Neuronal stem cell (in vitro differentiated cells): ENCODE measurements at regions not wholly inside any gene's neighbourhood (a gene's known extent, or its start where the extent isn't known, plus 50 kb on each side); places are given as distances from the start of the nearest gene placed in this dataset.

ENCODE experiments used
- DNase-seq: peaks from one replicate; pipeline ENCODE4 v3.0.0-alpha.2; 2013; ENCODE audit warnings: low spot score
- H2AFZ ChIP-seq: one replicate; pipeline ENCODE4 v1.6.1; 2013; ENCODE audit warnings: mild to moderate bottlenecking, low read length, inconsistent platforms
- H2AK5ac ChIP-seq: 2 replicates; pipeline ENCODE4 v1.6.1; 2013; ENCODE audit warnings: low read depth, mild to moderate bottlenecking, inconsistent platforms, low read length, moderate library complexity, mixed read lengths
- H2BK120ac ChIP-seq: 2 replicates; pipeline ENCODE4 v1.6.1; 2013; ENCODE audit warnings: low read depth, mild to moderate bottlenecking, inconsistent platforms, low read length, moderate library complexity, mixed read lengths
- H2BK12ac ChIP-seq: one replicate; pipeline ENCODE4 v1.6.1; 2013; ENCODE audit warnings: low read length, inconsistent platforms
- H2BK15ac ChIP-seq: 2 replicates; pipeline ENCODE4 v1.6.1; 2013; ENCODE audit warnings: mild to moderate bottlenecking, low read length, inconsistent platforms, mixed read lengths
- H2BK5ac ChIP-seq: one replicate; pipeline ENCODE4 v1.6.1; 2013; ENCODE audit warnings: inconsistent platforms, mild to moderate bottlenecking, low read length, moderate library complexity
- H3K14ac ChIP-seq: one replicate; pipeline ENCODE4 v1.6.1; 2013; ENCODE audit warnings: low read length, inconsistent platforms
- H3K18ac ChIP-seq: 2 replicates; pipeline ENCODE4 v1.6.1; 2013; ENCODE audit warnings: low read length, inconsistent platforms
- H3K23ac ChIP-seq: 2 replicates; pipeline ENCODE4 v1.6.1; 2013; ENCODE audit warnings: low read depth, mild to moderate bottlenecking, mixed read lengths, low read length, inconsistent platforms; ENCODE audit not compliant: poor library complexity
- H3K27ac ChIP-seq: replicated peaks from 3 replicates; pipeline ENCODE4 v1.5.1; 2013; ENCODE audit warnings: low read length, inconsistent platforms
- H3K27me3 ChIP-seq, 3 experiments: 2 replicates each; pipeline ENCODE4 v1.6.1; 2013; ENCODE audit warnings: low read length in 3 of 3, mild to moderate bottlenecking in 2 of 3, inconsistent platforms in 1 of 3, low read depth in 1 of 3, mixed read lengths in 1 of 3, moderate library complexity in 1 of 3; ENCODE audit not compliant: control insufficient read depth in 3 of 3, insufficient read depth in 3 of 3
- H3K36me3 ChIP-seq, 2 donors: replicated peaks in 1 of 2; 2 replicates each; pipeline ENCODE4 v1.6.1; 2013; ENCODE audit warnings: low read length in 2 of 2; ENCODE audit not compliant: control insufficient read depth in 2 of 2, insufficient read depth in 2 of 2
- H3K4ac ChIP-seq: 2 replicates; pipeline ENCODE4 v1.6.1; 2013; ENCODE audit warnings: inconsistent platforms, mild to moderate bottlenecking, low read length, moderate library complexity
- H3K4me1 ChIP-seq, 2 donors: 1 replicate in 1 of 2; 2 replicates in 1 of 2; pipeline ENCODE4 v1.6.1; 2013; ENCODE audit warnings: low read length in 2 of 2, low read depth in 1 of 2; ENCODE audit not compliant: control insufficient read depth in 2 of 2, insufficient read depth in 1 of 2
- H3K4me2 ChIP-seq: one replicate; pipeline ENCODE4 v1.6.1; 2013; ENCODE audit warnings: mild to moderate bottlenecking, low read length, inconsistent platforms; ENCODE audit not compliant: insufficient read depth, poor library complexity, severe bottlenecking
- H3K4me3 ChIP-seq, 2 donors: 2 replicates each; pipeline ENCODE4 v1.5.1; 2013; ENCODE audit warnings: low read length in 2 of 2, mild to moderate bottlenecking in 2 of 2, inconsistent platforms in 1 of 2, moderate library complexity in 1 of 2
- H3K79me1 ChIP-seq: one replicate; pipeline ENCODE4 v1.6.1; 2013; ENCODE audit warnings: low read depth, mild to moderate bottlenecking, inconsistent platforms, low read length, moderate library complexity
- H3K9ac ChIP-seq: one replicate; pipeline ENCODE4 v1.6.1; 2013; ENCODE audit warnings: mild to moderate bottlenecking, low read depth, low read length, inconsistent platforms; ENCODE audit not compliant: poor library complexity
- H3K9me3 ChIP-seq, 2 donors: replicated peaks in 1 of 2; 2 replicates each; pipeline versions ENCODE3 to v1.6.1; 2013; ENCODE audit warnings: low read length in 2 of 2, mild to moderate bottlenecking in 2 of 2, inconsistent platforms in 1 of 2, low read depth in 1 of 2, mixed read lengths in 1 of 2, moderate library complexity in 1 of 2; ENCODE audit not compliant: control insufficient read depth in 2 of 2, insufficient read depth in 1 of 2
- H4K8ac ChIP-seq: one replicate; pipeline ENCODE4 v1.6.1; 2013; ENCODE audit warnings: low read depth, mild to moderate bottlenecking, inconsistent platforms, low read length, moderate library complexity
- H4K91ac ChIP-seq: one replicate; pipeline ENCODE4 v1.6.1; 2013; ENCODE audit warnings: low read length, low read depth, mild to moderate bottlenecking, inconsistent platforms; ENCODE audit not compliant: poor library complexity
- WGBS, 2 donors: extraction: QIAGEN DNeasy Blood & Tissue Kit; methylation state at CpG; one replicate each; pipeline ENCODE4 v1.1.7; 2013; ENCODE audit warnings: missing lambda C conversion rate in 2 of 2, mixed read lengths in 1 of 2; ENCODE audit not compliant: insufficient read length in 2 of 2, insufficient replicate concordance in 1 of 2; ENCODE audit errors: extremely low coverage in 2 of 2; 5-methylcytosine and 5-hydroxymethylcytosine counted together

DNA sequence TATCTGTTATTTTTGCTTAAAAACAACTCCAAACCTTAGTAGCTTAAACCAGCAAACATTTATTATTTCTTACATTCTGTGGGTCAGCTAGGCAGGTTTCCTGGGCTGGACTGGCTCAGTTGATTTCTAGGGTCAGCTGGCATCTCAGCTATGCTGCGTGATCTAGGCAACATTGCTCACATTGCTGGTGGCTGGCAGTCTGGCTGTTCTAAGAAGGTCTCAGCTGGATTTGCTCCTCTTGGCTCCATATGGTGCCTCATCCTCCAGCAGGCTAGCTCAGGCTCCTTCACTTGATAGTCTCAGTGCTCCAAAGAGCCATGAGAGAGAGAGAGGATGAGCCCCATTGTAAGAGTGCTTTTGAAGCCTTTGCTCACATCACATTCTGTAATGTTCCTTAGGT lies 470.6 kb upstream of the CDH5 start:
- Histone ChIP-seq H3K27me3 (no peaks in the 10 kb centered on the region), H2BK12ac (no peak overlapping the region), H3K4ac (no peak overlapping the region), H2AFZ (no peak overlapping the region), H3K23ac (no peak overlapping the region), H3K4me3 (no peak overlapping the region), H3K4me2 (no peak overlapping the region), H3K4me1 (no peaks in the 10 kb centered on the region), H2BK15ac (no peak overlapping the region), H3K9ac (no peak overlapping the region), H3K36me3 (no peaks in the 10 kb centered on the region), H3K9me3 (peaks cover 0 to 1% of the 10 kb centered on the region in 2 donors), H3K14ac (no peak overlapping the region), H2BK120ac (no peak overlapping the region), H3K18ac (no peak overlapping the region), H2AK5ac (no peak overlapping the region), H2BK5ac (no peak overlapping the region), H3K79me1 (no peaks in the 10 kb centered on the region), H3K27ac (no peak overlapping the region), H4K91ac (no peak overlapping the region), H4K8ac (no peak overlapping the region)
- no peak for DNase-seq
- no CpG with 5 or more reads among the region's 1 CpG for WGBS, 2 donors

- no peak overlapping the region for H2BK120ac ChIP-seq
- no peak for DNase-seq
- no peaks in the 10 kb centered on the region for H3K4me1 ChIP-seq
- whole genome bisulfite sequencing, 2 donors = no CpG with 5 or more reads among the region's 3 CpGs
- H3K36me3 ChIP-seq = no peaks in the 10 kb centered on the region
- H2BK15ac ChIP-seq = no peak overlapping the region
- no peaks in the 10 kb centered on the region for H3K27me3 ChIP-seq
- no peak overlapping the region for H4K91ac ChIP-seq
- H4K8ac ChIP-seq = no peak overlapping the region
- no peak overlapping the region for H3K18ac ChIP-seq
- H3K14ac ChIP-seq = no peak overlapping the region
- H2BK5ac ChIP-seq = peak overlapping the region; percentile 7
- no peak overlapping the region for H2BK12ac ChIP-seq
- no peak overlapping the region for H3K27ac ChIP-seq
- no peak overlapping the region for H3K23ac ChIP-seq
- no peak overlapping the region for H3K4me2 ChIP-seq
- peak overlapping the region in 1 of 2 donors; percentile 46 for H3K4me3 ChIP-seq
- H3K79me1 ChIP-seq = no peaks in the 10 kb centered on the region
- H2AFZ ChIP-seq = no peak overlapping the region
- H2AK5ac ChIP-seq = no peak overlapping the region
- H3K4ac ChIP-seq = no peak overlapping the region
- peaks cover 0 to 1% of the 10 kb centered on the region in 2 donors for H3K9me3 ChIP-seq
- no peak overlapping the region for H3K9ac ChIP-seq
Measured at GRCh38 chr16:65895486-65895885, 471.0 kb upstream of the CDH5 start.

GRCh38 chr16:65890203-65890602 lies 476.3 kb upstream of the CDH5 start:
- no peak overlapping the region for H2BK120ac ChIP-seq
- DNase-seq = no peak
- no peak overlapping the region for H3K18ac ChIP-seq
- H3K36me3 ChIP-seq = no peaks in the 10 kb centered on the region
- no peak overlapping the region for H2AFZ ChIP-seq
- no peak overlapping the region for H3K23ac ChIP-seq
- H3K9me3 ChIP-seq = no peaks in the 10 kb centered on the region
- H3K27me3 ChIP-seq = no peaks in the 10 kb centered on the region
- H3K14ac ChIP-seq = no peak overlapping the region
- no peaks in the 10 kb centered on the region for H3K4me1 ChIP-seq
- no peak overlapping the region for H2BK5ac ChIP-seq
- no peak overlapping the region for H3K27ac ChIP-seq
- H3K4me2 ChIP-seq = no peak overlapping the region
- H3K4me3 ChIP-seq = no peak overlapping the region
- no peak overlapping the region for H3K9ac ChIP-seq
- WGBS, 2 donors = no CpG with 5 or more reads among the region's 4 CpGs
- no peak overlapping the region for H3K4ac ChIP-seq
- H2AK5ac ChIP-seq = no peak overlapping the region
- no peak overlapping the region for H2BK15ac ChIP-seq
- H2BK12ac ChIP-seq = no peak overlapping the region
- no peak overlapping the region for H4K8ac ChIP-seq
- H3K79me1 ChIP-seq = no peaks in the 10 kb centered on the region
- H4K91ac ChIP-seq = no peak overlapping the region

DNA sequence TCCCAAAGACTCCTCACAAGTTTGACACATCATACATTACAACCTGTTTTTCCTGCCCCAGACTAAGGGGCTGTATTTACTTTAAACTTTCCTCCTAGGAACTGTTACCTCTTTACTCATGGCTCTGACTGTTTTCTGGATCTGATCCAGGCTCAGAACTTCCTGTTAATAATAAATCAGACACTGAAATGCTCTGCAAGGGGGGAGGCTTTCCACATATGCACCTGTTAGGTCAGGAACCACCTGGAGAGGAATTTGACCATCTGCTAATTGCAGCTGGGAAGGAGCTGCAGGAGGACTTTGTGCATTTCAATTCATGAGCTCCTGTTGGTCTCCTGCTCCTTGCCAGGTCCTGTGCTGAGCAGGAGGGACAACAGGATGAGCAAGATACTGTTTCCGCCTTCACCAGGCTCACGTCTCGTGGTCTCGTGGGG lies 476.9 kb upstream of the CDH5 start:
- Histone ChIP-seq H2AFZ (no peak overlapping the region), H3K27me3 (no peaks in the 10 kb centered on the region), H3K4me2 (no peak overlapping the region), H2BK5ac (no peak overlapping the region), H3K27ac (no peak overlapping the region), H3K4me3 (no peak overlapping the region), H3K4me1 (no peaks in the 10 kb centered on the region), H3K36me3 (no peaks in the 10 kb centered on the region), H4K8ac (no peak overlapping the region), H2BK12ac (no peak overlapping the region), H3K4ac (no peak overlapping the region), H3K79me1 (no peaks in the 10 kb centered on the region), H3K18ac (peak overlapping the region; percentile 46), H2AK5ac (no peak overlapping the region), H2BK120ac (no peak overlapping the region), H3K9me3 (no peaks in the 10 kb centered on the region), H3K23ac (no peak overlapping the region), H2BK15ac (no peak overlapping the region), H3K9ac (no peak overlapping the region), H3K14ac (no peak overlapping the region), H4K91ac (no peak overlapping the region)
- WGBS, 2 donors = no CpG with 5 or more reads among the region's 4 CpGs
- DNase-seq = no peak
